ENCODE measurements at regions not wholly inside any gene's neighbourhood (a gene's known extent, or its start where the extent isn't known, plus 50 kb on each side); places are given as distances from the start of the nearest gene placed in this dataset.

- no peak for TF ChIP-seq CTCF (IDR thresholded peaks at IDR 0.05; ENCODE audit: low read depth, low read length)
- no peak for DNase-seq (ENCODE audit: extremely low read depth, low read depth)
These were observed 213.3 kb upstream of the ZC3H12A start for GRCh38 chr1:37261129-37261528.

GRCh38 chr1:37262439-37263170, 211.8 kb upstream of the ZC3H12A start:
- no peak for TF ChIP-seq CTCF (IDR thresholded peaks at IDR 0.05; ENCODE audit: low read depth, low read length)

GRCh38 chr1:37265156-37265555, 209.2 kb upstream of the ZC3H12A start:
- no peak for DNase-seq (ENCODE audit: extremely low read depth, low read depth)
- no peak for TF ChIP-seq CTCF (IDR thresholded peaks at IDR 0.05; ENCODE audit: low read depth, low read length)

More at GRCh38 chr1:37262439-37263170, 211.8 kb upstream of the ZC3H12A start:
- no peak for DNase-seq (ENCODE audit: extremely low read depth, low read depth)

- DNase-seq (ENCODE audit: extremely low read depth, low read depth): no peak
- no peak for TF ChIP-seq CTCF (IDR thresholded peaks at IDR 0.05; ENCODE audit: low read depth, low read length)
These were observed 208.4 kb upstream of the ZC3H12A start for GRCh38 chr1:37265786-37266667.

GRCh38 chr1:37267111-37267835, 207.1 kb upstream of the ZC3H12A start:
- TF ChIP-seq CTCF (IDR thresholded peaks at IDR 0.05; ENCODE audit: low read depth, low read length): no peak
- DNase-seq (ENCODE audit: extremely low read depth, low read depth): no peak

- no peak for DNase-seq (ENCODE audit: extremely low read depth, low read depth)
- no peak for TF ChIP-seq CTCF (IDR thresholded peaks at IDR 0.05; ENCODE audit: low read depth, low read length)
These were observed 203.7 kb upstream of the ZC3H12A start for GRCh38 chr1:37270639-37271038.
